K562 (cell line): ENCODE measurements at regions not wholly inside any gene's neighbourhood (a gene's known extent, or its start where the extent isn't known, plus 50 kb on each side); places are given as distances from the start of the nearest gene placed in this dataset.

Experiments used
- ATAC-seq: fragments of 200-7000 bp; cut with Tn5 transposase; 3 replicates; pipeline ENCODE4 v1.9.1; 2020; ENCODE audit warnings: moderate library complexity
- BruUV-seq: library from RNA; stranded (reverse); fragments of 400-500 nt; replicated peaks from 2 replicates; lab custom pipeline; 2021; lab: Mats Ljungman, UMichigan
- CTCF ChIA-PET: fragments of 300-600 bp; formaldehyde crosslinking; extraction: SDS; loops from one replicate; lab custom pipeline; 2021; ENCODE audit warnings: low intra/inter-chr PET ratio; lab: Yijun Ruan, JAX
- POLR2A ChIA-PET: fragments of 300-600, 350-650 bp; sonication (Branson Sonifier 250); formaldehyde crosslinking; extraction: SDS; loops from one replicate; lab custom pipeline; 2021; ENCODE audit warnings: antibody characterized with exemption, inconsistent platforms; lab: Yijun Ruan, JAX
- DNase-seq, 4 experiments: peaks; one replicate each; pipeline versions ENCODE4 v3.0.0 to v3.0.0-alpha.2; 2011 to 2018; ENCODE audit warnings: low spot score in 3 of 4, mixed read lengths in 3 of 4; ENCODE audit errors: extremely low read depth in 1 of 4
- FAIRE-seq: peaks from 2 replicates; lab custom pipeline; 2011; peaks lifted over from hg19 to GRCh38; lab: Jason Lieb, UNC
- H2AFZ ChIP-seq: 2 replicates; pipeline ENCODE4 v1.6.0; 2011; ENCODE audit warnings: low read depth, low read length, control low read depth, inconsistent platforms
- H3K27ac ChIP-seq: fragments of 200-600 bp; 3 replicates; pipeline ENCODE4 v1.8.0; 2011; ENCODE audit warnings: low read depth, mild to moderate bottlenecking, control low read depth, inconsistent platforms, low read length, moderate library complexity, mixed read lengths; ENCODE audit errors: extremely low read depth
- H3K27me3 ChIP-seq, 2 experiments: fragments of 300-600 bp in 1 of 2; 2 replicates in 1 of 2; 3 replicates in 1 of 2; pipeline versions ENCODE4 v1.6.0 to v1.8.0; 2011; ENCODE audit warnings: inconsistent platforms in 2 of 2, low read length in 2 of 2, mild to moderate bottlenecking in 1 of 2, mixed read lengths in 1 of 2, moderate library complexity in 1 of 2; ENCODE audit not compliant: control insufficient read depth in 2 of 2, insufficient read depth in 2 of 2
- H3K36me3 ChIP-seq: fragments of 300-600 bp; 3 replicates; pipeline ENCODE4 v1.8.0; 2011; ENCODE audit warnings: mild to moderate bottlenecking, low read length, inconsistent platforms; ENCODE audit not compliant: control insufficient read depth, insufficient read depth
- H3K4me1 ChIP-seq, 2 experiments: fragments of 200-600 bp in 1 of 2; replicated peaks in 1 of 2; 2 replicates in 1 of 2; 3 replicates in 1 of 2; pipeline versions ENCODE4 v1.5.1 to v1.8.0; 2011; ENCODE audit warnings: inconsistent platforms in 2 of 2, low read length in 2 of 2, mild to moderate bottlenecking in 1 of 2, mixed read lengths in 1 of 2, moderate library complexity in 1 of 2; ENCODE audit not compliant: control insufficient read depth in 2 of 2, insufficient read depth in 2 of 2
- H3K4me2 ChIP-seq: 2 replicates; pipeline ENCODE4 v1.6.1; 2011; ENCODE audit warnings: low read length, control low read depth, inconsistent platforms, mixed read lengths; ENCODE audit not compliant: insufficient read depth
- H3K4me3 ChIP-seq: fragments of 200-600 bp; sonication (generic), shearing (Covaris generic); 2 replicates; pipeline ENCODE4 v1.5.1; 2016; ENCODE audit warnings: control low read depth, inconsistent platforms
- H3K79me2 ChIP-seq: fragments of 200-600 bp; 3 replicates; pipeline ENCODE4 v1.8.0; 2011; ENCODE audit warnings: low read length, inconsistent platforms; ENCODE audit not compliant: control insufficient read depth, insufficient read depth
- H3K9ac ChIP-seq, 2 experiments: 2 replicates each; pipeline versions ENCODE4 v1.6.0 to v1.6.1; 2011; ENCODE audit warnings: low read depth in 2 of 2, low read length in 2 of 2, control low read depth in 1 of 2, inconsistent platforms in 1 of 2, mild to moderate bottlenecking in 1 of 2, mixed read lengths in 1 of 2; ENCODE audit not compliant: insufficient read depth in 1 of 2
- H3K9me1 ChIP-seq: one replicate; pipeline ENCODE4 v1.6.0; 2011; ENCODE audit warnings: inconsistent platforms, mild to moderate bottlenecking, low read length, moderate library complexity; ENCODE audit not compliant: control insufficient read depth, insufficient read depth
- H3K9me3 ChIP-seq: replicated peaks from 2 replicates; pipeline ENCODE4 v1.5.1; 2011; ENCODE audit warnings: low read depth, low read length, inconsistent platforms; ENCODE audit not compliant: control insufficient read depth, insufficient read depth
- H4K20me1 ChIP-seq: replicated peaks from 2 replicates; pipeline ENCODE4 v1.6.1; 2011; ENCODE audit warnings: low read length, inconsistent platforms, mixed read lengths; ENCODE audit not compliant: control insufficient read depth, insufficient read depth
- CEBPB ChIP-seq: fragments of 450-650 bp; IDR thresholded peaks from 2 replicates; pipeline ENCODE4 v1.6.1; 2016; ENCODE audit warnings: missing genetic modification characterization, missing compliant biosample characterization
- CEBPG ChIP-seq, 3 experiments: fragments of 200-800 bp in 1 of 3; sonication (Bioruptor generic) in 1 of 3; sonication (generic) in 1 of 3; formaldehyde crosslinking in 1 of 3; IDR thresholded peaks in 2 of 3; conservative IDR thresholded peaks in 1 of 3; 2 replicates each; pipeline versions ENCODE4 v1.6.1 to v1.8.0; 2016 to 2022; ENCODE audit warnings: missing compliant biosample characterization in 2 of 3, missing genetic modification characterization in 2 of 3, mild to moderate bottlenecking in 1 of 3, missing genetic modification reagents in 1 of 3
- FOSL1 ChIP-seq: fragments of 200-800 bp; sonication (Bioruptor generic); conservative IDR thresholded peaks from 2 replicates; pipeline ENCODE4 v1.6.1; 2016; ENCODE audit warnings: missing genetic modification characterization, missing compliant biosample characterization
- HLTF ChIP-seq: fragments of 450-650 bp; IDR thresholded peaks from 2 replicates; pipeline ENCODE4 v1.6.1; 2016
- SP2 ChIP-seq: IDR thresholded peaks from 2 replicates; pipeline ENCODE4 v1.6.1; 2011; ENCODE audit warnings: mild to moderate bottlenecking, low read depth, low read length, moderate library complexity; ENCODE audit not compliant: poor library complexity, severe bottlenecking; ENCODE audit errors: extremely low read depth
- ZC3H8 ChIP-seq: fragments of 450-650 bp; IDR thresholded peaks from 2 replicates; pipeline ENCODE4 v1.6.1; 2017
- ZSCAN29 ChIP-seq: fragments of 450-650 bp; IDR thresholded peaks from 2 replicates; pipeline ENCODE4 v1.6.1; 2017
- WGBS: fragments of 100-300 bp; shearing (Covaris generic); methylation state at CpG from one replicate; pipeline ENCODE4 v1.1.6; 2016; ENCODE audit warnings: low coverage, mixed read lengths; ENCODE audit not compliant: insufficient coverage; ENCODE audit errors: missing lambda C conversion rate; 5-methylcytosine and 5-hydroxymethylcytosine counted together
- in situ Hi-C: fragments of 300-500 bp; cut with MboI; formaldehyde crosslinking; loops from 4 replicates; pipeline ENCODE4 v1.15.0; 2018; ENCODE audit warnings: inconsistent platforms, mixed read lengths
- intact Hi-C: fragments of 100-400 bp; cut with micrococcal nuclease; formaldehyde crosslinking; loops from 2 replicates; pipeline ENCODE4 v1.14.2; 2022

- Histone ChIP-seq H3K27ac (no peak overlapping the region), H3K9me3 (no peaks in the 10 kb centered on the region), H4K20me1 (no peaks in the 10 kb centered on the region), H3K36me3 (no peaks in the 10 kb centered on the region), H3K79me2 (no peaks in the 10 kb centered on the region), H3K4me2 (no peak overlapping the region), H3K9ac (no peak overlapping the region), H3K9me1 (no peaks in the 10 kb centered on the region), H3K4me3 (no peak overlapping the region), H2AFZ (no peak overlapping the region), H3K27me3 (peaks cover 0 to 4% of the 10 kb centered on the region in 2 experiments; a peak in 1 of 5 replicates), H3K4me1 (no peaks in the 10 kb centered on the region)
- no TSS peak for BruUV-seq
- ChIA-PET CTCF (interaction anchor here (0.5 kb wide), 1 partner anchor 108 kb away, joined by 4 read pairs; no protein-coding TSS in a partner anchor), POLR2A (no interaction called here)
- 4% methylated on average over 1 of the region's 1 CpG for WGBS
- FAIRE-seq (no peak), DNase-seq (no peak), ATAC-seq (no peak)
- intact Hi-C loops (no loop called here), in situ Hi-C loops (no loop called here)
- TF ChIP-seq CEBPB (tag) (peak; percentile 31; the same call in 1 of the 2 replicates), CEBPG (CRISPR knock-in tag; IDR thresholded peaks at IDR 0.05) (no peak), CEBPG (tag; conservative IDR thresholded peaks at IDR 0.05 in 1 of 2, IDR thresholded peaks at IDR 0.05 in 1 of 2) (peak in 1 of 2 experiments; percentile 70; a peak in 2 of 4 replicates), ZC3H8 (no peak)
These were observed 69.9 kb downstream of the ACTBL2 start for GRCh38 chr5:57412680-57413079.

GRCh38 chr5:57411982-57412381 lies 70.6 kb downstream of the ACTBL2 start:
- FAIRE-seq = no peak
- ATAC-seq = no peak
- BruUV-seq = no TSS peak
- Histone ChIP-seq H3K4me3 (no peak overlapping the region), H3K79me2 (no peaks in the 10 kb centered on the region), H3K9me1 (no peaks in the 10 kb centered on the region), H3K36me3 (no peaks in the 10 kb centered on the region), H3K27me3 (no peaks in the 10 kb centered on the region), H3K27ac (no peak overlapping the region), H3K4me1 (no peaks in the 10 kb centered on the region), H3K4me2 (no peak overlapping the region), H2AFZ (no peak overlapping the region), H4K20me1 (no peaks in the 10 kb centered on the region), H3K9me3 (no peaks in the 10 kb centered on the region), H3K9ac (no peak overlapping the region)
- ChIA-PET CTCF (no interaction called here), POLR2A (interaction anchor here (0.5 to 0.7 kb wide), 2 partner anchors 16 to 21 kb away, joined by 3 read pairs; no protein-coding TSS in a partner anchor)
- TF ChIP-seq ZSCAN29 (no peak), CEBPB (tag) (peak; percentile 27; the same call in 1 of the 2 replicates), HLTF (no peak), CEBPG (CRISPR knock-in tag; IDR thresholded peaks at IDR 0.05) (no peak), CEBPG (tag; conservative IDR thresholded peaks at IDR 0.05 in 1 of 2, IDR thresholded peaks at IDR 0.05 in 1 of 2) (peak; percentile 81 to 87), SP2 (no peak), FOSL1 (tag) (peak; percentile 51; the same call in 1 of the 2 replicates)
- no peak for DNase-seq
- intact Hi-C loops = no loop called here
- 0% methylated on average over 4 of the region's 4 CpGs for WGBS
- in situ Hi-C loops = no loop called here
